Progenitor cell of endocrine pancreas (in vitro differentiated cells): ENCODE measurements at regions not wholly inside any gene's neighbourhood (a gene's known extent, or its start where the extent isn't known, plus 50 kb on each side); places are given as distances from the start of the nearest gene placed in this dataset.

Source experiments
- DNase-seq: peaks from one replicate; pipeline ENCODE4 v3.0.0; 2021; ENCODE audit warnings: low spot score; ENCODE audit not compliant: unreplicated experiment
- H3K27ac Mint-ChIP-seq: 2 replicates; pipeline ENCODE4 v1.8.0; 2021; ENCODE audit warnings: mild to moderate bottlenecking, moderate library complexity, mixed read lengths
- H3K27me3 Mint-ChIP-seq: 2 replicates; pipeline ENCODE4 v1.8.0; 2021; ENCODE audit warnings: mixed read lengths
- H3K36me3 Mint-ChIP-seq: 2 replicates; pipeline ENCODE4 v1.8.0; 2022; ENCODE audit warnings: mixed read lengths; ENCODE audit not compliant: insufficient read depth
- H3K4me1 Mint-ChIP-seq: 2 replicates; pipeline ENCODE4 v1.8.0; 2021; ENCODE audit warnings: low read depth, mixed read lengths
- H3K4me3 Mint-ChIP-seq: 2 replicates; pipeline ENCODE4 v1.8.0; 2021; ENCODE audit warnings: low read depth, mild to moderate bottlenecking, moderate library complexity, mixed read lengths
- H3K9me3 Mint-ChIP-seq: 2 replicates; pipeline ENCODE4 v1.8.0; 2021; ENCODE audit warnings: low read depth, mixed read lengths
- CTCF ChIP-seq: fragments of 200-600 bp; sonication (generic); IDR thresholded peaks from one replicate; pipeline ENCODE4 v1.5.0; 2021; ENCODE audit warnings: antibody characterized with exemption, mild to moderate bottlenecking; ENCODE audit not compliant: unreplicated experiment

- Mint-ChIP-seq H3K4me1 (peaks cover 7% of the 10 kb centered on the region), H3K27me3 (no peaks in the 10 kb centered on the region), H3K36me3 (no peaks in the 10 kb centered on the region), H3K27ac (no peak overlapping the region), H3K9me3 (peaks cover 10% of the 10 kb centered on the region), H3K4me3 (no peak overlapping the region)
- DNase-seq = no peak
- TF ChIP-seq CTCF = no peak
Measured at GRCh38 chr2:114082731-114083433, 193.0 kb downstream of the ACTR3 start.

- Mint-ChIP-seq H3K9me3 (peaks cover 10% of the 10 kb centered on the region), H3K27me3 (no peaks in the 10 kb centered on the region), H3K36me3 (no peaks in the 10 kb centered on the region), H3K27ac (no peak overlapping the region), H3K4me3 (no peak overlapping the region), H3K4me1 (peaks cover 5% of the 10 kb centered on the region)
- TF ChIP-seq CTCF = no peak
- DNase-seq = no peak
Measured at GRCh38 chr2:114083717-114084387, 194.0 kb downstream of the ACTR3 start.

- Mint-ChIP-seq H3K4me3 (no peak overlapping the region), H3K36me3 (no peaks in the 10 kb centered on the region), H3K4me1 (no peaks in the 10 kb centered on the region)
Measured at GRCh38 chr2:114085238-114085637, 195.3 kb downstream of the ACTR3 start.

GRCh38 chr2:114085992-114086391 lies 196.1 kb downstream of the ACTR3 start:
- Mint-ChIP-seq H3K4me1 (no peaks in the 10 kb centered on the region), H3K27me3 (no peaks in the 10 kb centered on the region), H3K36me3 (no peaks in the 10 kb centered on the region), H3K4me3 (no peak overlapping the region), H3K9me3 (peaks cover 10% of the 10 kb centered on the region), H3K27ac (no peak overlapping the region)
- no peak for DNase-seq
- no peak for TF ChIP-seq CTCF

More at GRCh38 chr2:114085238-114085637, 195.3 kb downstream of the ACTR3 start:
- H3K27me3 Mint-ChIP-seq = no peaks in the 10 kb centered on the region
- no peak for DNase-seq
- no peak for TF ChIP-seq CTCF
- peaks cover 10% of the 10 kb centered on the region for H3K9me3 Mint-ChIP-seq
- H3K27ac Mint-ChIP-seq = no peak overlapping the region

- no peak overlapping the region for H3K27ac Mint-ChIP-seq
- no peaks in the 10 kb centered on the region for H3K4me1 Mint-ChIP-seq
- no peak for DNase-seq
- H3K27me3 Mint-ChIP-seq = no peaks in the 10 kb centered on the region
- H3K36me3 Mint-ChIP-seq = no peaks in the 10 kb centered on the region
- no peak overlapping the region for H3K4me3 Mint-ChIP-seq
- H3K9me3 Mint-ChIP-seq = no peaks in the 10 kb centered on the region
- TF ChIP-seq CTCF = no peak
Measured at GRCh38 chr2:114089636-114090319, 199.9 kb downstream of the ACTR3 start.
